ENCODE measurements at regions not wholly inside any gene's neighbourhood (a gene's known extent, or its start where the extent isn't known, plus 50 kb on each side); places are given as distances from the start of the nearest gene placed in this dataset.
A peak's percentile ranks its signal among the peaks of the same experiment; 100 is the strongest.

- no peak for DNase-seq (ENCODE audit: extremely low read depth, low read depth, low spot score)
These were observed 174.4 kb upstream of the ERBB4 start for GRCh38 chr2:212712991-212713390.

GRCh38 chr2:212712466-212712865 is 173.9 kb upstream of the ERBB4 start:
- no peak for DNase-seq (ENCODE audit: extremely low read depth, low read depth, low spot score)

DNA sequence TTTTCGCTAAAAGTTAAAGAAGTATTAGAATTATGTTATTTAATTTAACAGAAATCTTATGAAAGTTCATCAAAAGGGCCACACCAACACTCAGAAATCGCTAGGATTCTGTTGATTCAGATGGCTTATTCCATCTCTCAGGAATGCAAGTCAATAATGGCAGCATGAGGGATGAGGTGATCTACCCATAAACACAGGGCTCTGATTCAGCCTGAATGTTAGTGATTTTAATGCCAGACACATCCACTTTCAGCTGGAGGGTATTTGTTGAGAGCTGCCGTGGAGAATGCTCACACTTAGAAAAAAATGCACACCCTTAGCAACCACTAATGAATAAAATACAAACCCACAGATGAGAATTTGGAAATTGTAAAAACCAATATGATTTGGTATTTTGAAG is 173.3 kb upstream of the ERBB4 start:
- DNase-seq (ENCODE audit: extremely low read depth, low read depth, low spot score), result no peak

GRCh38 chr2:212709280-212709679 is 170.7 kb upstream of the ERBB4 start:
- no peak for DNase-seq (ENCODE audit: extremely low read depth, low read depth, low spot score)

DNA sequence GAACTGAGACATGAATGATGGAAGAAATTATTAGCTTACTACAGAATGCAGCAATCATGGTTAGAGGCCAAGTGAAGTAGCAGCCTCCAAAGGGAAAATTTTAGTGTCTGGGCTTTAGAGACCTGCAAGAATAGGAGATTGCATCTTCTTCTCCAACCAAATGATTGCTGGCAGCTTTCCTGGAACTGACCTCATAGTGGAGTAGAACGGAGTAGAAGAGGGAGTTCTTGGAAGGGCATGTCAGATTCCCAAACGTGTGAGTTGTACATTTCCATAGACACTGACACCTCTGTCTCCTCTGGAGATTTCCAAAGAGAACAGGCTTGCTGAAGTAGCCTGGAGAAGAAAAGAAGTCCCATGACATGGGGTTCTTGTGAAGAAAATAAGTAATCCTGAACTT is 169.8 kb upstream of the ERBB4 start:
- DNase-seq (ENCODE audit: extremely low read depth, low read depth, low spot score), result no peak

- DNase-seq (ENCODE audit: extremely low read depth, low read depth, low spot score), result no peak
These were observed 156.8 kb upstream of the ERBB4 start for GRCh38 chr2:212695426-212695825.

DNA sequence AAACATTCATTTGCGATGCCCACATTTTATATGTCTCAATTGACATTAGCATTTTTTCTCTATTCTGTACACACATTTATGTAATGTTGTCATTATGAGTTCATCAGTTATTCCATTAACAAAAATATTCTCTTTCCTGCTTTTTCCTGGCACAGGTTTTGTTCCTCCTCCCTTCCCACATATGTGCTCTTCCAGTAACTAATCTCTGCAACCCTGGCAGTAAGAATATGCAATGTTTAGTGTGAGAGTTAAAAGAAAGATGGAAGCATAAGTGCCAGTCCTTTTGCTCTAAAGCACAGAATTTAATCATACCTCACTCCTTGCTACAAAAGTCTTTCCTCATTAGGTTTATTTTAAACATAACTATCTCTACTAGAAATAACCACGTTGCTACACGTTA is 155.8 kb upstream of the ERBB4 start:
- DNase-seq (ENCODE audit: extremely low read depth, low read depth, low spot score), result no peak

DNA sequence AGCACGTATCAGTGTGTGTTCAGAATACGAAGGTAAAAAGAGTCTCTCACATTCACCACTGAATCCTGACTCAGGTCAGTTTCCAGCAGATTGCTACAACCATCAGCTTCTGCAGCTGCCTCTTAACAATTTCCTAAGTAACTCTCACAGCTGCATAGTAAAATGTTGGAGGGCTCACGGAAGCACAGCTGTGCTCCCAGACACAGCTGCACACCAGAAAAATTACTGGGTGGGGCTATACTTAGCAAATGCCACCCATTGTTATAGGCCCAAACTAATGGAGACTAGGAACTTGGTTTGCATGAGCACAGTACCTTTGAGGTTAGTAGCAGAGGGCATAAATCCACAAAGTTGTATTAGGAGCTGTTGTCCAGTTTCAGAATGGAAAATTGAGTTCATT is 153.9 kb upstream of the ERBB4 start:
- DNase-seq (ENCODE audit: extremely low read depth, low read depth, low spot score), result no peak

DNA sequence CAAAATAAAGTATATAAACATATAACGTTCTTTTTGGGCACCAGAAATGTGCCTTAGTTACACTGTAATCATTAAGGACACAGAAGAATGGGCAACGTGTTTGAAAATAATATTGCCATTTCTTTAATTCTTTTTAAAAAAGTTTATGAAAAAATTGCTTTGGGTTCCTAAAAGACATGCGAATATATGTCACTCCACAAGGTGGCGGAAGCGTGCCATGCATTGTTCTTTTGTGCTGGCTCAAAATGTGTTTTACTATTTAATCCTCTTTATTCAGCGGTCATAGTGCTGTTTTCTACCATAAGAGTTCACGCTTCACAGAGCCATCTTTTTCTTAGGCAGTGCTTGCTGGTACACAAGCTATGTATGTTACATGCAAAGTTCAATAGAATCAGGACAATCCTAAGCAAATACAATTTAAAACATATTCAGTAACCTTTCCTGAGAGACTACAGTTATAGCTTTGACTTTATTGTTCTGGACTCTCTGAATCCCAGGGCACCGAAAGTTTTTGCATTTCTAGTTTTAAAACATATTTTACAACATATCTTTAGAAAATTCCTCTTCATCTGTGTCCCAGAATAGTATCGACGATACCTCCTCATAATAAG is 147.8 kb upstream of the ERBB4 start:
- DNase-seq (ENCODE audit: extremely low read depth, low read depth, low spot score), result peak; percentile 36

GRCh38 chr2:212683346-212684097 is 144.9 kb upstream of the ERBB4 start:
- no peak for DNase-seq (ENCODE audit: extremely low read depth, low read depth, low spot score)

DNA sequence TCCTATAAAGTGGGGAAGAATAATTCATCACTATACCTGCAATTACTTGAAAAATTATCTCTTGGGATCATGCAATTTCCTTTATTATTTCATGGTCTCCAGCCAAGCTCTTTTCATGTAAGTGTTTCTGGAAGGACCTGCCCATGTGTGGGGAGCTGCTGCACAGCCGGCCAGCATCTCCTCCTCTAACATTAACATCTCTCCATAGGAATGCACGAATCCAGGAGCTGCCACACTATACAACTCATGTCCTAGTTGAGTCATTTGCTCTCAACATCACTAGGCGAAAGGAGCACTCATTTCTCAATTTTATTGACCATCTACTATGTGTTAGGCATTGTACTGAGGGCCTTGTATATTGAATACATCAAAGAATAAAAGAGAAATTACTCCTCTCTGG is 144.3 kb upstream of the ERBB4 start:
- no peak for DNase-seq (ENCODE audit: extremely low read depth, low read depth, low spot score)

DNA sequence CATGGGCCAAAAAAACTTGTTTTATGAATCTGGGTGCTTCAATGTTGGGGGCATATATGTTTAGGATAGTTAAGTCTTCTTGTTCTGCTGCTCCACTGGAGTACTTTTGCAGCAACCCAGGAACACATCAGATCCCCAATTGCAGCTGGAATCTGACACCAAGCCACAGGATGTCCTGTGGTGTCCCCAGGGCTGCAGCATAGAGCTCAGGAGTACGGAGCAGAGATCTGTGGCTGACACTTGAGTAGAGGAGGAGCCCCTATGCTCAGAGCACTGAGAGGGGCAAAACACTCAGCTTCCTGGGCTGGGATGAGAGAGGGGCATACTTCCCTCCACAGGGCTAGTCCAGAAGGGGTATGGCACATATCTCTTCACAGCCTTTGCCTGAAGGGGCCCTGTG is 138.9 kb upstream of the ERBB4 start:
- no peak for DNase-seq (ENCODE audit: extremely low read depth, low read depth, low spot score)

DNA sequence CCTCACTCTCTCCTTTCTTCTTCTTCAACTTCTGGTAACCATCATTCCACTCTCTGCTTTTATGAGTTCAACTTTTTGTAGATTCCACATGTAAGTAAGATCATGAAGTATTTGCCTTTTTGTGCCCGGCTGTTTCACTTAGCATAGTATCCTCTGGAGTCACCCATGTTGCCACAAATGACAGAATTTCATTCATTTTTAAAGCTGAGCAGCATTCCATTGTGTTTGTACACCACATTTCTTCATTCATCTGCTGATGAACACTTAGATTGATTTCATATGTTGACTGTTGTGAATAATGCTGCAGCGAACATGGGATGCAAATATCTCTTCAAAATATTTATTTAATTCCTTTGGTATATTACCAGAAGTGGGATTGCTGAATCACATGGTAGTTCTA is 133.6 kb upstream of the ERBB4 start:
- DNase-seq (ENCODE audit: extremely low read depth, low read depth, low spot score), result no peak

GRCh38 chr2:212669761-212670160 is 131.2 kb upstream of the ERBB4 start:
- DNase-seq (ENCODE audit: extremely low read depth, low read depth, low spot score), result no peak

- no peak for DNase-seq (ENCODE audit: extremely low read depth, low read depth, low spot score)
These were observed 129.2 kb upstream of the ERBB4 start for GRCh38 chr2:212667751-212668316.

DNA sequence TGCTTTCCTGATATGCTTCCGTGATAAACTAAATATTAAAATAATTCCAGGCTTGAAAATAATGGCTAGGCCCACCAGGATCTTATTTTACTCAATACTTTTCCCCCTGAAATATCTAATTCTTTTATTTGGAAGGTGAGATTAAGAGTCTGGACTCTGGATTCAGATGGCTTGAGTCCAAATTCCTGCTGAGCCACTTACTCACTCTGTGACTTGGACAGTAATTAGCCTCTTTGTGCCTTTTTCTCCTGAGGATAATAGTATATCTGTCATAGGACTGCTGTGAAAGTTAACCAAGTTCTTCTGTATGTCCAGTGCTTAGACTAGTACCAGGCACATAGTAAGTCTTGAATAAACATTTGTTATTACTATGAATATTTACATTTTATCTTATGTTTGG is 127.3 kb upstream of the ERBB4 start:
- no peak for DNase-seq (ENCODE audit: extremely low read depth, low read depth, low spot score)

DNA sequence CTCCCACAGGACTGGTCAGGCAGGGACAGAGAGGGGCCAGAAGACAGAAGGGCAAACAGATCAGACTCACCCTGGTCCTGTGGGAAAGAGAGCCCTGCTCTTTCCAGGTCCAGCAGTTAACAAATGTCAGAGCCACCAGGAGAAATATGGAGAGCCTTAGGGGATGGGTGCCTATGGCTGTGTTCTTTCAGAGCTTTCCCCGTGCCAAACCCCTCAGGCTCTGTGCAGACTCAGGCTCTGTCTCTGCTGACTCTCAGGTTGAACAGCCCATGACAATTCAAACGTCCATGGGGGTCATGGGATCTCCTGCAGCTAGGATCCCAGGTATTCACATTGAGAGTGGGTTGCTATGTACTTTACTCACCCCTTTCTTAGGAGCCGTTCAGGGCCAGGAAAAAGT is 120.8 kb upstream of the ERBB4 start:
- no peak for DNase-seq (ENCODE audit: extremely low read depth, low read depth, low spot score)

GRCh38 chr2:212649646-212650045 is 111.0 kb upstream of the ERBB4 start:
- DNase-seq (ENCODE audit: extremely low read depth, low read depth, low spot score), result no peak

- no peak for DNase-seq (ENCODE audit: extremely low read depth, low read depth, low spot score)
These were observed 108.2 kb upstream of the ERBB4 start for GRCh38 chr2:212646698-212647366.

DNA sequence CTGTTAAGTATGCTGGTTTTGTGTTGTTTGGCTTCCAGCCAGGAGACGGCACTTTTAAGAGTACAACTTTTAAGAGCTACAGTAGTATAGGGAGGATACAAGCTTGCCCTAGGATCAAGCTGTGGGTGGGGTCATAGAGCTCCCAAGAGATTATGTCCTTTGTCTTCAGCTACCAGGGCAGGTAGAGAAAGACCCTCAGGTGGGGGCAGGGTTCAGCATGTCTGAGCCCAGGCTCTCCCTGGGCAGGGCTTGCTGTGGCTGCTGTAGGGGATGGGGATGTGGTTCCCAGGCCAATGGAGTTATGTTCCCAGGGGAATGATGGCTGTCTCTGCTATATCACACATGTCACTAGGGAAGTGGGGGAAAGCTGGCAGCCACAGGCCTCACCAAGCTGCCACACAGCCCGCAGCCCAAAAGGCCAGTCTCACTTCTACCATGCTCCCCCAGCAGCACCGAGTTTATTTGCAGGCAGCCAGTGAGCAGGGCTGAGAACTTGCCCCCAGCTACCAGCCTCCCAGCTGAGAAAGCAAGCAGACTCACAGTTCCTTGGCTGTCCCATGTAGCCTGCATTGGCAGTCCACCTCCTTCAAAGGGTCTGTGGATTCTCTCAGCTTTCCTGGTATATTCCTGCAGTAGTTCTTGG is 105.7 kb upstream of the ERBB4 start:
- no peak for DNase-seq (ENCODE audit: extremely low read depth, low read depth, low spot score)

DNA sequence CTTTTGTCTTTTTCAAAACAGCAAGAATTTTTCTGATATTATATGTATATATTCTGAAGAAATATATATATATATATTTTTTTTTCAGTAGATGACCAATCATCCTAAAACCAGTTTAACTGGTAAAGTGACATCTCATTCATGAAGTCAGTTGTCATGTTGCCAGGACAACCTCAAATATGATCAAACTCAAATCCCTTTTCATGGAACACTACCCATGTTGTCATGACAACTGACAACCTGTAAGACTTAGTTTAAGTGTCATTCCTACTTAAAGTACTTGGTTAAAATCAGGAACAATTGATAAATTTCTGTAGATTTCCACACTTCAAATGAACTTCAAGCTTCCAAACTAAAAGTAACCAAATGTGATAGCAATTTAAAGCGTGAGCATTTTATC is 101.8 kb upstream of the ERBB4 start:
- DNase-seq (ENCODE audit: extremely low read depth, low read depth, low spot score), result no peak
